Panc1 (cell line): ENCODE measurements at regions not wholly inside any gene's neighbourhood (a gene's known extent, or its start where the extent isn't known, plus 50 kb on each side); places are given as distances from the start of the nearest gene placed in this dataset.

Experiments used
- ATAC-seq: fragments of 200-7000 bp; cut with Tn5 transposase; 2 replicates; pipeline ENCODE4 v1.9.1; 2020; ENCODE audit warnings: mild to moderate bottlenecking, moderate library complexity
- BruUV-seq: library from RNA; stranded (reverse); fragments of 400-500 nt; replicated peaks from 2 replicates; lab custom pipeline; 2021; lab: Mats Ljungman, UMichigan
- CTCF ChIA-PET: fragments of 300-600 bp; sonication (Branson Sonifier 250); formaldehyde crosslinking; loops from one replicate; lab custom pipeline; 2022; ENCODE audit warnings: antibody characterized with exemption; lab: Charles Lee
- POLR2A ChIA-PET: fragments of 300-600 bp; sonication (Branson Sonifier 250); formaldehyde crosslinking; loops from one replicate; lab custom pipeline; 2022; ENCODE audit warnings: antibody characterized with exemption; lab: Charles Lee
- DNase-seq: peaks from one replicate; pipeline ENCODE4 v3.0.0-alpha.2; 2010; ENCODE audit warnings: low read depth, low spot score
- H3K27ac ChIP-seq: 2 replicates; pipeline ENCODE4 v1.5.1; 2011; ENCODE audit warnings: mild to moderate bottlenecking, low read length, inconsistent platforms
- H3K27me3 ChIP-seq: fragments of 200-500 bp; sonication (Bioruptor generic); 2 replicates; pipeline ENCODE4 v1.6.0; 2014; ENCODE audit warnings: low read length, inconsistent platforms; ENCODE audit not compliant: control insufficient read depth, insufficient read depth
- H3K36me3 ChIP-seq: fragments of 200-500 bp; sonication (Bioruptor generic); 2 replicates; pipeline ENCODE4 v1.5.1; 2014; ENCODE audit warnings: inconsistent platforms, mild to moderate bottlenecking, low read length, moderate library complexity; ENCODE audit not compliant: control insufficient read depth, insufficient read depth
- H3K4me1 ChIP-seq: 2 replicates; pipeline ENCODE4 v1.5.1; 2011; ENCODE audit warnings: inconsistent platforms, mild to moderate bottlenecking, low read length, moderate library complexity; ENCODE audit not compliant: control insufficient read depth, insufficient read depth
- H3K4me3 ChIP-seq, 2 experiments: 2 replicates each; pipeline ENCODE4 v1.5.1; 2011 to 2012; ENCODE audit warnings: low read depth in 2 of 2, low read length in 2 of 2, mild to moderate bottlenecking in 2 of 2, inconsistent platforms in 1 of 2, moderate library complexity in 1 of 2
- H3K9me3 ChIP-seq: fragments of 200-500 bp; sonication (Bioruptor generic); 2 replicates; pipeline ENCODE4 v1.5.1; 2014; ENCODE audit warnings: low read depth, mild to moderate bottlenecking, inconsistent platforms, low read length, moderate library complexity; ENCODE audit not compliant: control insufficient read depth, insufficient read depth
- CTCF ChIP-seq: fragments of 450-650 bp; IDR thresholded peaks from 2 replicates; pipeline ENCODE4 v1.5.1; 2017; ENCODE audit warnings: mild to moderate bottlenecking
- POLR2AphosphoS5 ChIP-seq: IDR thresholded peaks from 2 replicates; pipeline ENCODE4 v1.6.1; 2012; ENCODE audit warnings: mild to moderate bottlenecking, low read depth, low read length, moderate library complexity
- REST ChIP-seq, 2 experiments: IDR thresholded peaks; 2 replicates each; pipeline ENCODE4 v1.6.1; 2011 to 2012; ENCODE audit warnings: low read depth in 2 of 2, control low read depth in 1 of 2, low read length in 1 of 2, mild to moderate bottlenecking in 1 of 2, moderate library complexity in 1 of 2; ENCODE audit not compliant: insufficient read depth in 1 of 2
- SIN3A ChIP-seq: IDR thresholded peaks from 2 replicates; pipeline ENCODE4 v1.6.1; 2012; ENCODE audit warnings: low read depth, mild to moderate bottlenecking, low read length, moderate library complexity, borderline replicate concordance; ENCODE audit not compliant: insufficient read depth
- TCF7L2 ChIP-seq: IDR thresholded peaks from 2 replicates; pipeline ENCODE4 v1.6.1; 2011; ENCODE audit warnings: mild to moderate bottlenecking, low read depth, low read length, inconsistent platforms
- in situ Hi-C: cut with HindIII; loops from 2 replicates; pipeline ENCODE4 v1.10.0; 2016; ENCODE audit warnings: low sequenced_read_pairs, low pct_unique_long_range_greater_than_20kb
- intact Hi-C: fragments of 100-400 bp; cut with micrococcal nuclease; formaldehyde crosslinking; loops from one replicate; pipeline ENCODE4 v1.10.0; 2022; ENCODE audit not compliant: unreplicated experiment

- no peak for ATAC-seq
- DNase-seq = no peak
- intact Hi-C loops = no loop called here
Measured at GRCh38 chr16:66004699-66005098, 361.8 kb upstream of the CDH5 start.

GRCh38 chr16:66003201-66003600, 363.3 kb upstream of the CDH5 start:
- in situ Hi-C loops (no loop called here), intact Hi-C loops (no loop called here)
- CTCF ChIA-PET = no interaction called here
- Histone ChIP-seq H3K4me3 (no peak overlapping the region), H3K27me3 (no peaks in the 10 kb centered on the region), H3K27ac (no peak overlapping the region), H3K9me3 (no peaks in the 10 kb centered on the region), H3K36me3 (no peaks in the 10 kb centered on the region), H3K4me1 (no peaks in the 10 kb centered on the region)
- ATAC-seq (no peak), DNase-seq (no peak)
- TF ChIP-seq TCF7L2 (no peak), SIN3A (no peak), CTCF (no peak), POLR2AphosphoS5 (no peak), REST (IDR thresholded peaks at IDR 0.05; ENCODE audit: insufficient read depth in 1 of 2, low read depth in 2 of 2, low read length in 1 of 2) (no peak)
- POLR2A ChIA-PET = no interaction called here
- no TSS peak for BruUV-seq

More at GRCh38 chr16:66004699-66005098, 361.8 kb upstream of the CDH5 start:
- no peaks in the 10 kb centered on the region for H3K36me3 ChIP-seq
- POLR2A ChIA-PET = no interaction called here
- in situ Hi-C loops = no loop called here
- BruUV-seq = no TSS peak
- H3K4me1 ChIP-seq = no peaks in the 10 kb centered on the region
- TF ChIP-seq POLR2AphosphoS5 (no peak), CTCF (no peak), REST (IDR thresholded peaks at IDR 0.05; ENCODE audit: insufficient read depth in 1 of 2, low read depth in 2 of 2, low read length in 1 of 2) (no peak), TCF7L2 (no peak), SIN3A (no peak)
- H3K9me3 ChIP-seq = no peaks in the 10 kb centered on the region
- H3K27ac ChIP-seq = no peak overlapping the region
- no peaks in the 10 kb centered on the region for H3K27me3 ChIP-seq
- CTCF ChIA-PET = no interaction called here
- no peak overlapping the region for H3K4me3 ChIP-seq
